HG03354 (cell line): ENCODE measurements at regions not wholly inside any gene's neighbourhood (a gene's known extent, or its start where the extent isn't known, plus 50 kb on each side); places are given as distances from the start of the nearest gene placed in this dataset.
A peak's percentile ranks its signal among the peaks of the same experiment; 100 is the strongest.

Source experiments
- ATAC-seq: cut with Tn5 transposase; IDR thresholded peaks from one replicate; pipeline ENCODE4 v1.9.1; 2021; ENCODE audit warnings: mild to moderate bottlenecking; ENCODE audit not compliant: unreplicated experiment, poor library complexity, severe bottlenecking

- ATAC-seq = peak; percentile 46
Measured at GRCh38 chr2:64766841-64767669, 113.3 kb upstream of the SERTAD2 start.

- ATAC-seq = peak; percentile 90
Measured at GRCh38 chr2:64767670-64768468, 114.2 kb upstream of the SERTAD2 start.

- ATAC-seq = no peak
Measured at GRCh38 chr2:64768491-64769005, 114.8 kb upstream of the SERTAD2 start.

GRCh38 chr2:64769392-64770044 is 115.8 kb upstream of the SERTAD2 start:
- ATAC-seq = no peak

- no peak for ATAC-seq
Measured at GRCh38 chr2:64770137-64770780, 116.5 kb upstream of the SERTAD2 start.

GRCh38 chr2:64770781-64771334 is 117.1 kb upstream of the SERTAD2 start:
- ATAC-seq = no peak

GRCh38 chr2:64771737-64772136 is 118.0 kb upstream of the SERTAD2 start:
- no peak for ATAC-seq

GRCh38 chr2:64773461-64774118 is 119.9 kb upstream of the SERTAD2 start:
- ATAC-seq = no peak

- ATAC-seq = no peak
Measured at GRCh38 chr2:64777841-64778240, 124.1 kb upstream of the SERTAD2 start.

- ATAC-seq = no peak
Measured at GRCh38 chr2:64779117-64779690, 125.5 kb upstream of the SERTAD2 start.

GRCh38 chr2:64780041-64780440 is 126.3 kb upstream of the SERTAD2 start:
- no peak for ATAC-seq

- ATAC-seq = no peak
Measured at GRCh38 chr2:64781711-64782390, 128.1 kb upstream of the SERTAD2 start.

- ATAC-seq = no peak
Measured at GRCh38 chr2:64784168-64785061, 130.7 kb upstream of the SERTAD2 start.

- ATAC-seq = no peak
Measured at GRCh38 chr2:64785245-64785644, 131.5 kb upstream of the SERTAD2 start.

- ATAC-seq = no peak
Measured at GRCh38 chr2:64786343-64787018, 132.8 kb upstream of the SERTAD2 start.

GRCh38 chr2:64787019-64787365 is 133.3 kb upstream of the SERTAD2 start:
- ATAC-seq = no peak

- no peak for ATAC-seq
Measured at GRCh38 chr2:64787698-64788097, 134.0 kb upstream of the SERTAD2 start.
